ENCODE measurements at regions not wholly inside any gene's neighbourhood (a gene's known extent, or its start where the extent isn't known, plus 50 kb on each side); places are given as distances from the start of the nearest gene placed in this dataset.

DNA sequence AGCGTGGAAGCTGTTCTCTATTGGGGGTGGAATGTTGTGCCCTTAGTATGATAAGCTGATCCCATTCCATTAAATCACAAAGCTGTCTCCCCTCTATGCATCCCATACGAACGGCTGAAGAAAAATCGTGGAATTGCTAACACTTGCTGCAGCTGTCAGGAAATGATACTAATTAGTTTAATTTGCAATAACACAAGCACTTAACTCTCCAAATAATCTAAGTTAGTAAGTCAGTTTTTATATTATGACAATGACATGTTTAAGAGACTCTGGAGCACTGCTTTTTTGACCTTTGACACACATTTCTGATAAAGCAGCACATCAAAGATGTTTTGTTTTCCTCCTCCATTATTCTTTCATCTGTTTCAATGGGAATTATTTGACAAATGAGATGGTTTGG lies 123.7 kb upstream of the SATB2 start:
- TF ChIP-seq ZFX (IDR thresholded peaks at IDR 0.05; ENCODE audit: borderline replicate concordance) (no peak), CTCF (IDR thresholded peaks at IDR 0.05) (no peak)
- H3K27ac ChIP-seq = no peak overlapping the region

GRCh38 chr2:199575416-199575815 lies 117.7 kb upstream of the SATB2 start:
- H3K27ac ChIP-seq = no peak overlapping the region
- no peak for TF ChIP-seq ZFX (IDR thresholded peaks at IDR 0.05; ENCODE audit: borderline replicate concordance)
- TF ChIP-seq CTCF (IDR thresholded peaks at IDR 0.05) = no peak

DNA sequence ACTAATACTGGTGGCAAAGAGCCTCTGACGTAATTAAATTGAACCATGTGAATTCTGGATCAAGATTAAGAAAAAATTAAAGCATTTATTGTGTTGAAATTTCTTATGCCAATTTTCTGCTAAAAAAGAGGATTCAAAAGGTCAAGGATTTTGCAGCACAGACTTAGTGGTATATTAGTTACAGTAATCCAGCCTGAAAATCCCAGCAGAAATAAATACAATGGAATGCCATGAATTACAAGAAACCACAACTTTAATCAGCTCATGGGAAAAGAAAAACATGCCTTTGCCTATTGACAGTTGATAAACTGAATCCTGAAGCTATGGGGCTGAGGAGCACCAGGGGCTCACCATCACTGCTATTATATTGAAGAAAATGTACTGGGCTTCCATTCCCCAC lies 114.8 kb upstream of the SATB2 start:
- no peak overlapping the region for H3K27ac ChIP-seq
- TF ChIP-seq ZFX (IDR thresholded peaks at IDR 0.05; ENCODE audit: borderline replicate concordance) (no peak), CTCF (IDR thresholded peaks at IDR 0.05) (no peak)

DNA sequence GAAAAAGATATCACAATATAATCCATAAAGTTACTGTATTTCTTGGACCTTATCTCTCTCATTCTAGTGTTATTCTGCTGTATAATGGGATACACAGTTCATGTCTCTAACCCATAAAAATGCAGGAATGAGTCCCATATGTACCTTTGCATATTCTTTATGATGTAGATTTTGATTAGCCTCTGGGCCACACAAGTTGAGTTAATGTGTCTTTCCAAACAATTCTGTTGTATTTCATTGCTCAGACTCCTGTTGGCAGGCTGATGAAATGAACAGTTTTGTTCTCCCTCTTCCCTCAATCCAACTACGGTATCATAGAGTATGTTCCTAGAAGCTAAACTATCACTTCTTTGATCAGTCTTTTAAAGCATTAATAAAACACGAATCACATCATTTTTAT lies 113.2 kb upstream of the SATB2 start:
- no peak for TF ChIP-seq ZFX (IDR thresholded peaks at IDR 0.05; ENCODE audit: borderline replicate concordance)
- no peak for TF ChIP-seq CTCF (IDR thresholded peaks at IDR 0.05)
- no peak overlapping the region for H3K27ac ChIP-seq

- TF ChIP-seq ZFX (IDR thresholded peaks at IDR 0.05; ENCODE audit: borderline replicate concordance) (no peak), CTCF (IDR thresholded peaks at IDR 0.05) (no peak)
- no peak overlapping the region for H3K27ac ChIP-seq
These were observed 111.6 kb upstream of the SATB2 start for GRCh38 chr2:199569336-199569735.

DNA sequence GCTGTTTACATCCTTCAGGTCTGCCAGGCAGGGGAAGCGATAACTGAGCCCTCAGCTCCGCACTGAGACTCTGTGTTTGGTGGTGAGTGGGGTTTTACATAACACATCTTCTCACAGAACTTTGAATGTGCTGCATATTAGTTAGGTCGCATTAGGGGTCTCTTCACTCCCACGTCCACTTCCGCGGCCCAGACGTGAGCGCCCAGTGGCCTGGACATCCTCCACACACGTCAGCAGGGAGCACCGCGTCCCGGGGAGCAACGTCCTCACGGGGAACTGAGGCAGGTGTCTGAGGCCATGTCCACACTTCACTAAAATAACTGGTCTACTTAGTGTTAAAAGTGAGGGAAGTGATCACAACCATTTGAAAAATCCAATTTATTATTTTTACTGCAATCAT lies 100.4 kb upstream of the SATB2 start:
- no peak for TF ChIP-seq ZFX (IDR thresholded peaks at IDR 0.05; ENCODE audit: borderline replicate concordance)
- TF ChIP-seq CTCF (IDR thresholded peaks at IDR 0.05) = no peak
- no peak overlapping the region for H3K27ac ChIP-seq

DNA sequence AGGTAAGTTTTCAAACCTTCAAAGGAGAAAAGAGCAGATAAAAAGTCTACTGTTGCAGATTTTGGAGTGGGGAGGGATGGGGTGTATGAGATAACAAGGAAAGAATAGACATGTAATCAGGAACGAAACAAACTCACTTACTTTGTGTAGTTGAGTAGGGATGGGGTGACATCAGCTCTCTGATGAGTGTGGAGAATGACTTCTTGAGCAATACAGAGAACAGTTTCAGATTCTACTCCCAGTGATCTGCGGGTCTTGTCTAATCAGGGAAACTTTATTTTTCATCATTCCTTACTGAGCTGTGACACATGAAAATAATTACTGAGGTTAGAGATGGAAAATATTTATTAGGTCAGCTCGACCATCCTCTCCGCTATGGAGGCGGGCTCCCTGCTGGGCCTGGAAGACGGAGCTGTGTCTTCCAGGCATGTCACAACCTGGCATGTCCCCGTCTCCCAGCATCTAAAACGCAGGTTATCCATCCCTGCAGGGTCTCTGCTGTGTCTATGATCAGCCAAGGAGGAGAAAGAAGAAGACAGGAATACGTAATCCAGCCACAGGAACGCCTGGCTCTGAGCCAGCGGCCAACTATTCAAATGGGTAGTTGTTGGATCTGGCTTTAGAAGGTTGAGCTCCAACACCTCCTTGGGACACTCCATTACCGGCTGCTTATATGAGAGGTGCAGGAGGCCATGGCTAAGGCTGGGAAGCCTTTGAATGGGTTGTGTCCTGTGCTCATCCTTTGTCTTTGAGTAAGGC lies 99.0 kb upstream of the SATB2 start:
- TF ChIP-seq ZFX (IDR thresholded peaks at IDR 0.05; ENCODE audit: borderline replicate concordance) = no peak

DNA sequence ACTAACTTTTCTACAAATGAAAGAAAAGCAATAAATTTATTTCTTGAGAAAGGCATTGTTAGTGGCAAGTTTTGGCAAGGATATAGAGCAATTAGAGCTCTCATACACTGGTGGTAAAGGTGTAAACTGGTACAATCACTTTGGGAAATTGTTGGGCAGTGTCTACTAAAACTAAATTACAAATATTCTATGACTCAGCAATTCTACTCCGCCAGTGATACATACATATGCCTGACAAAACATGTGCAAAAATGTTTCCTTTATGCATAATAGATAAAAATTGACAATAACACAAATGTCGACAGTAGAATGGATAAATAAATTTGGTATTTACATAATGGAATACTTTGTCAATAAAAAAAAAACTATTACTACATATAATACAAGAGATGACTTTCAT lies 96.3 kb upstream of the SATB2 start:
- TF ChIP-seq ZFX (IDR thresholded peaks at IDR 0.05; ENCODE audit: borderline replicate concordance) (no peak), CTCF (IDR thresholded peaks at IDR 0.05) (no peak)
- H3K27ac ChIP-seq = no peak overlapping the region

More for the DNA sequence above, 99.0 kb upstream of the SATB2 start:
- no peak overlapping the region for H3K27ac ChIP-seq
